ENCODE measurements at regions not wholly inside any gene's neighbourhood (a gene's known extent, or its start where the extent isn't known, plus 50 kb on each side); places are given as distances from the start of the nearest gene placed in this dataset.
"Not testable (repeated sequence)": the region's sequence is repeated elsewhere in the genome, so short reads cannot be mapped to it uniquely, and the experiment has no call there.

DNA sequence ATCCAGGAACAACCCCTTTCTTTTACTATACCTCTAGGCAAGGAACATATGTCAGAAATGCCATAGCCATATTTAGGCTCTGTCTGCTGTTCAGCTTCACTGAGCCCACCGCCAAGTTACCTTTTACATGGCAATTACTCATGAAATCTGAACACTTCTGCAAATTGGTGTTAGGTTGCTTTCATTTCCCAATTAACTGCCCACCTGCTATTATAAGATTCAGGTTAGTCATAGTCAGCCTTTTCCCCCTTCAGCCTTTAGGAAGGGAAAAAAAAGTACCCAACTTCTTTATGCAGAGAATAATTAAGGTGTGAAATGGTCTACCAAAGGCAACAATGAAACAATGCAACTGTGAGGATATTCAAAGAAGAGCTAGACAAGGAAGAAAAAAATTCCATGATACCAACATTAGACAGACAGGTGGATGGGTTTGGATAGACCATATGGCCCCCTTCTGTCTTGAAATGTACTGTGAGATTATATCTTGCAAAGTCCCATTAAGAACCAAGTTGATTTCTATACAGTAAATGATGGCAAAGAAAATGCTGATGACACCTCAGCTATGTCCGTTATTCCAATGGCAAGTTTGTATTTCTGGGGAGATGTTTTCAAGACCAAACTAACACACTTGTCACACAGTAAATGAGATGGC lies 442.1 kb upstream of the NRP1 start:
- DNase-seq, result no peak

- no peak for DNase-seq
Measured at GRCh38 chr10:33774857-33775256, 440.4 kb upstream of the NRP1 start.

GRCh38 chr10:33773886-33774480 lies 439.5 kb upstream of the NRP1 start:
- DNase-seq, result no peak

DNA sequence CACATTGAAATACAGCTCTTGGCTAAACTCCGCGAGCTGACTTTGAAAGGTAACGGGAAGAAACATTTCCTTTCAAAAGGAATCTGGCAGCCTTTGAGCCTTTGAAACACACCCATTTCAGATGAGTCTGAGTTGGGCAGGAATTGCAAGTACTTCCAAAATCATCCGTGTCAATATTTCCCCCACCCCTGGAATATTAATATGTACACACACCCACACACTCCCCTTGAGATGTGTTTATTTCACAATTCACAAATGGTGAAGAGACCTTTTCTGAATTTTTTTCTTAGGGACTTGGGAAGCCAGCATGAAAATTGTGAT lies 438.7 kb upstream of the NRP1 start:
- DNase-seq, result no peak

GRCh38 chr10:33772370-33773252 lies 438.1 kb upstream of the NRP1 start:
- DNase-seq, result no peak

GRCh38 chr10:33771856-33772255 lies 437.4 kb upstream of the NRP1 start:
- not testable (repeated sequence) for DNase-seq

DNA sequence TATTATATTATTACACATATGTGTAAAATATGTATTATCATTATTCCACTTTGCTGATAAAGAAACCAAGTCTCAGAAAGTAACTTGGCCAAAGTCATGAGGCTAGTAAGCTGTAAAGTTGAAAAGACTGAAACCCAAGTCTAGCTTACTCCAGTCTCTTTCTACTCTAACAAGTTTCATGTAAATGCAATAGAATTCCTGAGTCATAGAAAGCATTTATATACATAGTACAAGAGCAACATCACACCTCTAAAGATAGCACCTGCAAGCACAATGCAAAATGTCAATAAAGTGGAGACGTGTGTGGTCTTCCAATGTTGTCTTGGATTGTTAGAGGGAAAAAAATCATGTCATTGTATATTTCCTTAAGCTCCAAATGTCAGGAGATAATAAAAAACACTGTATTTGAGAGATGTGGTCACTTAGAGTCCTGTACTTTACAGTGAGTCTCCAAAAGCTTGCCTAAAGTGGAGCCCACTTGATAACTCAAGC lies 430.3 kb upstream of the NRP1 start:
- no peak for DNase-seq

DNA sequence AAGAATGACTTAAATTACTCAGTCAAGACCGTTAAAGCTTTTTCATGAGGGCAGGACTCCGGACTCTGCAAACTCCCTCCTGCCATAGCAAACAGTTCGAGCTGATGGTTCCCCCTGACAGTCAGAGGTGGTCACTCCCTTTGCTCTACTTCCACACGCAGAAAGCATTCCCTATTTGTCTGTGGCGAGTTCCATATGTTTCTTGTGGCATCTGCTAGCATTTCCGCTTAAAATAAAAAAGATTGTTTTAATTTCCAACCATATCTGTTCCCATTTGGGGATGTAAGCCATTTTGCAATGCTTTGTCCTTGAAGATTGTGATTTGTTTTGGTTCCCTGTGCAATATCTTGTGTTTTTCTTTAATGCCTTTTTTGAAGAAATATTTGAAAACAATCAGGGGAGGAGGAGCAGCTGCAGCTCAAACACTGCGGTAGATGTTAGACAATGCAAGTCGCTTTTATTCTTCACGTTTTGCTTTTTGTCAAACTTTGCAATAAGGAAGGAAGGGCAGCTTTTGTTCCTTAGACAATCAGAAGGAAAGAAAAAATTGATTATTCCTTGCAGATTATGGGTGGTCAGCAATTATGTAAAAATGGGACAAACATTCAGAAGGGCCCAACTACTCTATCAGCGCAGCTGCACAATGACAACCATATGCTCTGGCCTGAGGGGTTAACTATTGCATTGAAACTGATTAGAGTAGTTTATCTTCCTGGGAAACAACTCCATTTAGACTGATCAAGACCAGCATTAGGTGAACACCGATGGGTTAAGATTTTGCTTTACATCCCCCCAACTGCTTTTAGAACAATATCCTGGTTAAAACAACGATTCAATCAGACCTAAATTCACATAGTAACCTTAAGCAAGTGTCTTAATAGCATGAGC lies 425.8 kb upstream of the NRP1 start:
- no peak for DNase-seq

GRCh38 chr10:33759191-33759590 lies 424.7 kb upstream of the NRP1 start:
- DNase-seq, result no peak

DNA sequence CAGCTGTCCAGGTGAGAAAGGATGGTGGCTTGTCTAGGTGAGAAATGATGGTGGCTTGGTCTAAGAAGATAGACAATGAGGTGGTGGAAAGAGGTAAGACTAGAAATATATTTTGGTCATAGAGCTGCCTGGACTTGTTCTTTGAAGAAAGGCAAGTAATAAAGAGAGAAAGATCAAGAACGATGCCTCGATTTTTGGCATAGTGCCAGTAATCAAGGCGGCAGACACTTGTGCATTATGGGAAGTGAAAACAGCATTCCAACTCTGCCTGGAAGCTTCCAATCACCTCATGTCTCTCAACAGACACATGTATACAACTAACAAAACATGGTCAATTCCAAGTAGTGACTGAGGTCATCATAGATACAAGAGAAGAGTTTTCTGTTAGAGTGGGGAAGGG lies 423.8 kb upstream of the NRP1 start:
- DNase-seq, result no peak

DNA sequence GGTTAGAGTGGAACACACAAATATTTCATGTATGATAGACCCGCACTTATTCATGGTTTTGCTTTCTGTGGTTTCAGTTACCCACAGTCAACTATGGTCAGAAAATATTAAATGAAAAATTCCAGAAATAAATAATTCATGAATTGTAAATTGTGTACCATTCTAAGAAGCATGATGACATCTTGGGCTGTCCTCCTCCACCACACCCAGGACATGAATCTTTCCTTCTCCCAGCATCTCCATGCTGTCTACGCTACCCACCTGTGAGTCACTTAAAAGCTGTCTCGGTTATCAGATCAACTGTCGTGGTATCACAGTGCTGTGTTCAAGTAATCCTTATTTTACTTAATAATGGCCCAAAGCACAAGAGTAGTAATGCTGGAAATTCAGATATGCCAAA lies 419.6 kb upstream of the NRP1 start:
- no peak for DNase-seq

- DNase-seq, result no peak
Measured at GRCh38 chr10:33753389-33753788, 418.9 kb upstream of the NRP1 start.

DNA sequence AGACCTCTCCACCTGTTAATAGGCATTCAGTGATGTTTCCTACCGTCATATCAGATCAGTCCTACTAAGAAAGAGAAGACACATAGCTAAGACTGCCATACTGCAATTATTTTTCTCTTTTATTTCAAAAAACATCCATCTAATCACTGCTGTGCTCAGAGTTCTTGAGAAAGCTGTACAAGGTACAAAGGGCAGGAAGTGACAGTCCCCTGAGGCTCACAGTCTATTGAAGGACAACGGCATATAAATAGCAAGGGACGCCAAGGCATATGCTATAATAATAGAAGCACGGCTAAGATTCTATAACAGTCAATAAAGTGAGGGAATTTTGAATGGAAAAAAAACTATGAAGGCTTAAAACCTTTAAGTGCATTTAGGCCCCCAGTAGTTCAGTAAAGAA lies 415.3 kb upstream of the NRP1 start:
- DNase-seq, result no peak

DNA sequence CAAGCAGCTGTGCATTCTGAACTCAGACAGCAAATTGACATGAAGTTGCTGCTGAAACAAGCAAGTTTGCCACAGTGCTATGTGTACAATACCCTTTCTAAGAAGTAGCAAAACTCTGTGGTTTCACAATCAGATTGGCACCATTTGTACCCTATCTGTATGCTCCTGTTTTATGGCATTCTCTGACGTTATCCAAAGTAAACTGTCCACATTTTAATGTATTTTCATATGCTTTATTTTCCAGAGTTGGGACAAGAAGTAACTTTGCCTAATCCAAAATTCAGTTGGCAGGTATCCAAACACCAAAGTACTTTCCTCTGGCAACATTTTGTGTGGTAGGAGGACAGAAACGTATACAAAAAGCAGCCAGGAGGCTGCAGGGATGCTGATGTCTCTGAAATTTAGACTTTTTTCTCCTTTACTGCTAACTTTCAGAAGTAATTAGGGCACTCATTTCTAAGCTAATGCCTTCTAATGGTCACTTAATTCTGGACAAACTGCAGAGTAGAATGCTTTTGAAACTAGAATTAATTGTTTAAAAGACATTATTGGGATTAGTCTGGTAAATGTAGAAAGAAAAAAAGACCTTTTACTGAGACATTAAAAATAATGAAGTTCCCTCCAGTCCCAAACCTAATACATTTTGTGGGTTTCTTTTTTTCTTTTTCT lies 414.7 kb upstream of the NRP1 start:
- DNase-seq, result no peak

DNA sequence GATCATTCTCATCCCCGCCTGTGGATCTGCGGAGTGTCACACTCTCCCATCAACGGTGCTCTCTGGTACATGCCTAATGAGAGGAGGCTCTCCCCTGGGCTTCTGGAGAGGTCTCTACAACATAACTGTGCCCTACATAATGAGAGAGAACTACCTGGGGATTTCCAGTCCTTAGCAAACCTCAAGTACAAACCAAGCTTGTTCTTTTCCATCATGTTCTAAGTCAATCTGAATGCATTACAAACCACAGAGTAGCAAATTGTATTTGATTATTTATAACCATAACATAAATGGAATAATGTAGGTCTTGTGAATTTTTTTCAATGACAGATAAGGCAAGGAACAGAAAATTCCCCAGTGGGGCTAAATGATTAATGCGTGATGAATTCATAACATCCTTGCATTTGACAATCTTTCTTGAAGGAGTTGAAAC lies 412.4 kb upstream of the NRP1 start:
- no peak for DNase-seq

GRCh38 chr10:33746186-33746585 lies 411.7 kb upstream of the NRP1 start:
- DNase-seq, result no peak

GRCh38 chr10:33743429-33743857 lies 409.0 kb upstream of the NRP1 start:
- DNase-seq, result no peak

DNA sequence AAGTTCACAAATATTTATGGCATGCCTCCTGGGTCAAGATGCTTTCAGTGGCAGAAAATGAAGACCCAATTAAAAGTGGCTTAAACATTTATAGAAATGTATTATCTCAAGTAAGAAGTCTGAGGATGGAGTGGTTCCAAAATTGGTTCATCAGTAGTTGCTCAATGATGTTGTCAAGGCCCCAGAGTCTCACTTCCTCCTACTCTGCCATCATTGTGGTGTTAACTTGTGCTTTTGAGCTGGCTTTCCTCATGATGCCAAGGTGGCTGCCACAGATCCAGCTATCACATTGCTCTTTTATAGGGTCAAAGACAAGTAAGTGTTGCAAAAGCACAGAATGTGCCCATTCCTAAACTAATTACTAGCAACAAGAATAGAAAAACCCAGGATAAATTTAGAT lies 404.6 kb upstream of the NRP1 start:
- no peak for DNase-seq

- no peak for DNase-seq
Measured at GRCh38 chr10:33735464-33735923, 401.0 kb upstream of the NRP1 start.

DNA sequence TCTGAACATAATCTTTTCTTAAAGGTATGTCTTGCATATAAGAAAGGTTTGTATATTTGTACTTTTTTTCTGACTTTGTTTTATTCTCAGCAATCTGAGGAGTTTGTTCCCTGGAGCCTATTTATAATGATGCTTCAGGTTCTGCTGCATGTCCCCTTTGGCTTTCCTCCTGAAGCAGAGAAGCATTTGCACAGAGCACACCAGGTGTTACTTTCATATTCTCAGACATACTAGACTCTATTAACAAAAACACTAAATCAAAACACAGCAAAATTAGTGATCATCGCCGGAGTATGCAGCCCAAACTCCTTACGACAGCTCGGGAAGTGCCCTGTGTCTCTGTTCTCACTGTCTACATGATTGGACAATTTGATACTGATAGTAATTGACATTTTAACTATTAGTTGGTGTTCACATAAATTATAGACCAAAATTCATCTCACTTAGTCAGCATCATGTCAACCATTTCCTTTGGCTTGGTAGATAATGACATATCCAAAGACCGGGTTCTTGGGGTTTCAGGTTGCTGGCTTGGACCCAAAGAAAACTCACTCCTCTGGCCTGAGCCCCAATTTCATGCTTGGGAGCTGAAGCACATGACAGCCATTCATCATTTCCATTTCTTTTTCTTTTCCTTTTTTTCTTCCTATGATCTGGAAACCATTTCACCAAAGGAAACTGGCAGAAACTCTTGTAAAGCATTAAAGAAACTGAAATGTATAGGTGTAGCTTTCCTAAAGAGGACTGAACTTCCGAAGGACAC lies 400.1 kb upstream of the NRP1 start:
- DNase-seq, result no peak

DNA sequence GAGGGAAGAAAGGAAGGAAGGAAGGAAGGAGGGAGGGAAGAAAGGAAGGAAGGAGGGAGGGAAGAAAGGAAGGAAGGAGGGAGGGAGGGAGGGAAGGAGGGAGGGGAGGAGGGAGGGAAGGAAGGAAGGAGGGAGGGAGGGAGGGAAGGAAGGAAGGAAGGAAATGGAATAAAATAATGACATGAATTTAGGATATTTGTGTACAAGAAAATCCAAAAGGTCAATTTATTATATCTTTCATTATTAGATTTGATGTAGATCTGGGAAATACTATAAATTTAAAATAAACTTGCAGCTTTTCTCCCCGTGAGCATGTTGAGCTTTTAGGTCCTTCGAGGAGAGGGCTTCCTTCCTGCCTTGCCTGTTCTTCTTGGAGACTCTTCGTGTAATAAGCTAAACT lies 398.6 kb upstream of the NRP1 start:
- no peak for DNase-seq
